ENCODE measurements at regions not wholly inside any gene's neighbourhood (a gene's known extent, or its start where the extent isn't known, plus 50 kb on each side); places are given as distances from the start of the nearest gene placed in this dataset.

DNA sequence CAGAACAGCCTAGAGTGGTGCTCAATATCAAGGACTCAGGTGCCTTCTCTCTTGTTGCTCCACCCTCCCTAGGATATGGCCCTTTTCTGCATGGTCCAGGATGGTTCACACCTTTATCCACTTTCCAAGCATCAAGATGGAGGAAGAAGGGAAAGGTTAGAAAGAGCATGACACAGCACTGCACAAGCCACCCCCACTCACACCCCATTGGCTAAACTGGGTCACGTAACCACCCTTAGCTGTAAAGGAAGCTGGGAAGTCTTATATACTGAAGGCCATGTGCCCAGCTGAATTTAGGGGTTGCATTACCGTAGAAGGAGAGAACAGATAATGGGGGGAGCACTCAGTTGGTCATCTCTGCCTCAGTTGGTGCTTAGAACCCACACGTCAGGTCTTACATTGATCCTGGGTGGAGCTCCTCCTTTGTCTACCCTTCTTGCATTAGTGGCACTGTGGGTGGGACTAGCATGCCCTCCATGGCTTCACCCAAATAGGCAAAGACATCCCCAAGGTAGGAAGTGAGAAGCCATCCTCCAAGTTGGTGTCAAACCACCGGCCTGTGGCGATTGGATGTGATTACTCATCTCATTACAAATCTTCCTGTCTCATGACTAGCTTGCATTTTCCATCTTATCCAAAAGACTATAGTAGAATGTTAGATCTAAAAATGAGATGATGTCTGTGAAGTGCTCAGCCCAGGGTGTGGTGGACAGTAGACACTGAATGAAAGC lies 248.5 kb downstream of the HAUS1 start:
- no peak for DNase-seq

GRCh38 chr18:46353460-46353859 lies 249.3 kb downstream of the HAUS1 start:
- no peak for DNase-seq

- no peak for DNase-seq
Observed at GRCh38 chr18:46356278-46357033, 252.3 kb downstream of the HAUS1 start.

GRCh38 chr18:46360102-46360699 lies 256.0 kb downstream of the HAUS1 start:
- DNase-seq: no peak

- DNase-seq: no peak
Observed at GRCh38 chr18:46360866-46361265, 256.7 kb downstream of the HAUS1 start.

DNA sequence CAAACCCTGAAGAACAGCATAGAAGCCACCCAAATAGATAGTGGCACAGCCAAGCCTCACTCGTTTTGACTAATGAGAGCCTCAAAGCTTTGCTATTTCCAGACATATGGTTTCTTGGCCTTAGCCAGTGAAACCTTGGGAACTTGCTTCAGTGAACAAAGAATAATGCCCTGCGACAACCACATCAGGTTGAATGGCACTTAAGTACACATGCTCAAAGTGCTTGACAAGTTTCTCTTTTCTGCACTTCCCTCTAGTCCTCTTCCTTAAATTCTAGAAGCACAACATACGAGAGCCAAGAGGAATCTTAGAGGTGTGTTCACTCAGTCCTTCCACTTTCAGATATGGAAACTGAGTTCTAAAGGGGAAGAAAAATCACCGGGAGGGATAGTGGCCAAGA lies 258.3 kb downstream of the HAUS1 start:
- DNase-seq: no peak

DNA sequence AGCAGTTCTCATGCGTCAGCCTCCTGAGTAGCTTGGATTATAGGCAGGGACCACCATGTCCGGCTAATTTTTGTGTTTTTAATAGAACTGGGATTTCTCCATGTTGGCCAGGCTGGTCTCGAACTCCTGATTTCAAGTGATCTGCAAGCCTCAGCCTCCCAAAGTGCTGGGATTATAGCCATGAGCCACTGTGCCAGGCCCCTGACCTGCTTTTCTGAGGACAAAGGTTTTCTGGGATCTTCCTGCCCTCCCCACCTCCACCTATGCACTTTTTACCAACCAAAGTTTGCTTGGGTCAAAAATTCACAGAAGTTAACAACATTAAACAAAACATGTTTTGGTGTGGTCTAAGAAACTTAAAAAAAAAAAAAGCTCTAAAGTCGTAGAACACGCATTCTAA lies 259.9 kb downstream of the HAUS1 start:
- no peak for DNase-seq

DNA sequence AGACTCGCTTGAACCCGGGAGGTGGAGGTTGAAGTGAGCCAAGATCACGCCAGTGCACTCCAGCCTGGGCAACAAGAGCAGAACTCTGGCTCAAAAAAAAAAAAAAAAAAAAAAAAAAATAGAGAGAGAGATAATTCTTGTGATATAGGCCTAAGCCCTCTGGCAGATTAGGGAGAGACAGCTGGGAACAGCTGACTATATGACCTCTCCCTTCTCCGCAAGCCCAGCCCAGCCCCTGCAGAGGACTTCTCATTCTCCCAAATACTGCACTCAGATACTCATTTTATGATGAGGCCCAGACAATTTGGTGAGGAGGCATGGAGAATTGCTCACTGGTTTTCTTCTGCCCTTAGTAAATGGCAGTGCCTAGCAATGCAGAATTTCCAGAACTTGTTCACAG lies 262.0 kb downstream of the HAUS1 start:
- no peak for DNase-seq

DNA sequence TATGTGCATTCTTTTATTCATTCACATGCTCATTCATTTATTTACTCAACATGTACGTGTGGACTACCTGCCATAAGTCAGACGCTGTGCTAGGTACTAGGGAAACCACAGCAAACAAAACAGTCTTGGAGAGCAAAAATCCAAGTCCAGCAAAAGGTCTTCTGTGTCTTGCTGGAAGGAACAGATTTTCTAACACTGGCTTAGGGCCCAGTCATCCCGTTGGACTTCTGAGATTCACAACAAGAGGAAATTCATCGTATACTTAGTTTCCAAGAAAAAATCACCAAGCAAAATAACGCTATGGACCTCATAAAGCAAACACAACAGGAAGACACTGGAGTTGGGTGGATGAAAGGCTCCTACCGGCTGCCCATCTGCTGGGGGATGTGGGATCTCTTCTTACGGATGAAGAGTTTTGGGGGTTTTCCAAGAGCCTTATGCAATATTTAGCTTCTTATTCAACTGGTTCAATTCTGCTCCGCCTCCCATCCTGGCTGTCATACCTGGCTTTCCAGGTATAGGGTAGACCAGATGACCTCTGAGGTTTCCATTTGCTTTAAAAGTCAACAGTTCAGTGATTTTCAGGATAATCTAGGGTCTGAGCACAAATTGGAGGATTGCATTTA lies 262.7 kb downstream of the HAUS1 start:
- no peak for DNase-seq

- DNase-seq: no peak
Observed at GRCh38 chr18:46369323-46369722, 265.1 kb downstream of the HAUS1 start.

- DNase-seq: no peak
Observed at GRCh38 chr18:46370898-46371297, 266.7 kb downstream of the HAUS1 start.

GRCh38 chr18:46372670-46373069 lies 268.5 kb downstream of the HAUS1 start:
- DNase-seq: no peak

GRCh38 chr18:46373131-46373530 lies 268.9 kb downstream of the HAUS1 start:
- no peak for DNase-seq

GRCh38 chr18:46373791-46374190 lies 269.6 kb downstream of the HAUS1 start:
- DNase-seq: no peak

DNA sequence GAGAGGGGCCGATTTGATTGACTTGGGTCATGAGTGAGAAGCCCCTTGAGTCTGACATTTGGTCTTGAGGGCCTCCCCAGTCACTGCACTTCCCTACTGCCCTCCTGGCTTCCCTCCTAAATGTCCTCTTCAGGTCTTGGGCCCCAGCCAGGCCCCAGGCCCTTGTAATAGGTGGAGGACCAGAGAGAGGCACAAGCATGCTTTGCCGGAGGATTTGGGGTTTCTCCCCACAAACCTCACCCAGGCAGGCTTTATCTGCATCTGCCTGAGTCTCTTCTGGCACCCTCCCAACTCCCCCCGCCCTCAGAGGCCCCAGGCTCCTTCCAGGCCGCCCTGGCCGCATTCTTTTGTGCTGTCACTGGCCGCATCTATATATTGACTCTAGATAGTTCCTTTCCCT lies 270.7 kb downstream of the HAUS1 start:
- no peak for DNase-seq

GRCh38 chr18:46377557-46377956 lies 273.4 kb downstream of the HAUS1 start:
- DNase-seq: no peak

- DNase-seq: no peak
Observed at GRCh38 chr18:46378126-46378863, 274.1 kb downstream of the HAUS1 start.

- DNase-seq: no peak
Observed at GRCh38 chr18:46378864-46379207, 274.7 kb downstream of the HAUS1 start.

- no peak for DNase-seq
Observed at GRCh38 chr18:46379323-46379950, 275.3 kb downstream of the HAUS1 start.

DNA sequence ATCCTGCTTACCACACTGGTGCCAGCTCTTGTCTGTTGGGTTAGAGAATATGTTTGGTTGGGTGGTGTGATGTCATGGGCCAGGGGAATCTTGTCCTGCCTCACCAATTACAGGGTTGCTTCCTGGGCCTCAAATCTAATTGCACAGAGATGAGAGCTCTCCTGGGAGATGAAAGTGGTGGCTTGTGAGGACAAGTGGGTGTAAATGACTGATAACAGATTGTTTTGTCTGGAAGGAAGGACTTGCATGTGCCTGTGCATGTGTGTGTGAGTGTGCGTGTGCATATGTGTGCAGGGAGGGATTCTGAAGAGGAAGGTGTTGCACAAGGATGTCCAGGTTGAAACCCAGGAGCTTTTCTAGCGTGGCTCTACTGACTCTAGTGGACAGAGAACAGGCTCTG lies 271.9 kb downstream of the LOXHD1 start:
- DNase-seq: no peak

DNA sequence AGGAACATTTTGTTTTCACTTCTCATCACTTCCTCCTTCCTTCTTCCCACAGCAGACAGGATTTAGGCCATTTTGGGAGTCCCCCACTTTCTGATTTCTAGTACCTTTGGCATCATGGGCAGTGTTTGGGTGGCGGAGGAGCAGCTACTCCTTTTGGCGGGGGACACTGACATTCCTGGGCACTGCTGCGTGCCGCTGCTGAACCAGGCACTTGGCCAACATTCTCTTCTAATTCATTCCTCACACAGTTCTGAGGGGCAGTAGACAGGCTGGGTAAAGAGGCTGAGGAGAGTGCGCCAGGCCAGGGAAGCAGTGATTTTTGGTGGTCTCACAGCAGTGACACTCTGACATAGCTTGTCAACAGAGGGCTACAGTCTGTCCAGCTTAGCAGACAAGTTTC lies 270.2 kb downstream of the LOXHD1 start:
- no peak for DNase-seq

DNA sequence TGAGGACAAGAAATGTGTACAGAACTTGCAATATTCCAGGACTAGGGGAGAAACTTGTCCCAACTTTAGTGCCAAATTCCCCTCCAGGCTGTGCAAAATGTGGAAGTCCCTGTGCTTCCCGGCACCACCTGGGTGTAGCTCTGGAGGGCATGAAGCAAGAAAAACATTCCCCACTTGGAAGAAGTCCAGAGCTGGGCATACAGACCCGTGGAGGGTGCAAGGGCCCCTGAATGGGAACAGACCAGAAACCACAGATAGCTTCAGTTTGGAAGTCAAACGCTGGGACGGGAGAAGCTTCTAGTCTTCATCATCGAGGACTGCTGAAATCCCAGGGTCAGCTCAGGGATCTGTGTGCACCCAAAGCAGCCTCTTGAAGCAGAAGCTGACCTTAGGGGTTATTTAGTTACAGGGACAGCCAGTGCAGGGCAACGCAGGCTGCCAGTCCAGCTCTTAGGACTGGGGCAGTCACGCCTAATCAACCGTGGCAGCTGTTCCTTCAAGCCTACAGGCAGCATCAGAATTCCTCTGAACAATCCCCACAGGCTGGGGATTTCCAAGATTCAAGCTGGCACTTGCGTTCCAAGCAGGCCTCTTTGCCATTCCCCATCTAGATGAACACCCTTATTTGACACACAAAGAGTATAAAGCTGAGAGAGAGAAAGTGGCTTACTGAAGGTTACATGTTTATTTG lies 269.4 kb downstream of the LOXHD1 start:
- DNase-seq: no peak
